ENCODE measurements at regions not wholly inside any gene's neighbourhood (a gene's known extent, or its start where the extent isn't known, plus 50 kb on each side); places are given as distances from the start of the nearest gene placed in this dataset.
"Not testable (repeated sequence)": the region's sequence is repeated elsewhere in the genome, so short reads cannot be mapped to it uniquely, and the experiment has no call there.

GRCh38 chr4:177494791-177495190, 52.6 kb upstream of the AGA start:
- H3K9ac ChIP-seq (ENCODE audit: low read length), result no peak overlapping the region
- H3K36me3 ChIP-seq (ENCODE audit: control insufficient read depth, insufficient read depth, low read length), result no peaks in the 10 kb centered on the region
- H3K27ac ChIP-seq (ENCODE audit: low read depth, low read length), result no peak overlapping the region
- H3K4me1 ChIP-seq (ENCODE audit: control insufficient read depth, insufficient read depth, low read length), result no peaks in the 10 kb centered on the region
- no peaks in the 10 kb centered on the region for H3K27me3 ChIP-seq (ENCODE audit: control insufficient read depth, insufficient read depth, low read length)
- no peak overlapping the region for H3K4me3 ChIP-seq (ENCODE audit: low read length)

GRCh38 chr4:177495626-177496025, 53.4 kb upstream of the AGA start:
- not testable (repeated sequence) for H3K4me1 ChIP-seq (ENCODE audit: control insufficient read depth, insufficient read depth, low read length); H3K27ac ChIP-seq (ENCODE audit: low read depth, low read length)

GRCh38 chr4:177499537-177499936, 57.3 kb upstream of the AGA start:
- Histone ChIP-seq H3K9ac (ENCODE audit: low read length) (no peak overlapping the region), H3K27ac (ENCODE audit: low read depth, low read length) (no peak overlapping the region), H3K4me1 (ENCODE audit: control insufficient read depth, insufficient read depth, low read length) (no peaks in the 10 kb centered on the region), H3K4me3 (ENCODE audit: low read length) (no peak overlapping the region), H3K27me3 (ENCODE audit: control insufficient read depth, insufficient read depth, low read length) (no peaks in the 10 kb centered on the region), H3K36me3 (ENCODE audit: control insufficient read depth, insufficient read depth, low read length) (no peaks in the 10 kb centered on the region)

More at GRCh38 chr4:177495626-177496025, 53.4 kb upstream of the AGA start:
- H3K4me3 ChIP-seq (ENCODE audit: low read length); H3K36me3 ChIP-seq (ENCODE audit: control insufficient read depth, insufficient read depth, low read length); H3K27me3 ChIP-seq (ENCODE audit: control insufficient read depth, insufficient read depth, low read length); H3K9ac ChIP-seq (ENCODE audit: low read length): not testable (repeated sequence)

- Histone ChIP-seq H3K36me3 (ENCODE audit: control insufficient read depth, insufficient read depth, low read length) (no peaks in the 10 kb centered on the region), H3K27ac (ENCODE audit: low read depth, low read length) (no peak overlapping the region), H3K4me1 (ENCODE audit: control insufficient read depth, insufficient read depth, low read length) (no peaks in the 10 kb centered on the region), H3K27me3 (ENCODE audit: control insufficient read depth, insufficient read depth, low read length) (no peaks in the 10 kb centered on the region), H3K9ac (ENCODE audit: low read length) (no peak overlapping the region), H3K4me3 (ENCODE audit: low read length) (no peak overlapping the region)
These were observed 63.0 kb upstream of the AGA start for GRCh38 chr4:177505171-177505615.

GRCh38 chr4:177508662-177509061, 66.4 kb upstream of the AGA start:
- Histone ChIP-seq H3K36me3 (ENCODE audit: control insufficient read depth, insufficient read depth, low read length) (no peaks in the 10 kb centered on the region), H3K27ac (ENCODE audit: low read depth, low read length) (no peak overlapping the region), H3K27me3 (ENCODE audit: control insufficient read depth, insufficient read depth, low read length) (no peaks in the 10 kb centered on the region), H3K4me1 (ENCODE audit: control insufficient read depth, insufficient read depth, low read length) (no peaks in the 10 kb centered on the region), H3K4me3 (ENCODE audit: low read length) (no peak overlapping the region), H3K9ac (ENCODE audit: low read length) (no peak overlapping the region)

- no peaks in the 10 kb centered on the region for H3K36me3 ChIP-seq (ENCODE audit: control insufficient read depth, insufficient read depth, low read length)
- H3K27ac ChIP-seq (ENCODE audit: low read depth, low read length), result no peak overlapping the region
- no peak overlapping the region for H3K9ac ChIP-seq (ENCODE audit: low read length)
- H3K4me3 ChIP-seq (ENCODE audit: low read length), result no peak overlapping the region
- H3K4me1 ChIP-seq (ENCODE audit: control insufficient read depth, insufficient read depth, low read length), result no peaks in the 10 kb centered on the region
- H3K27me3 ChIP-seq (ENCODE audit: control insufficient read depth, insufficient read depth, low read length), result no peaks in the 10 kb centered on the region
These were observed 67.0 kb upstream of the AGA start for GRCh38 chr4:177509226-177509745.

- Histone ChIP-seq H3K27ac (ENCODE audit: low read depth, low read length) (no peak overlapping the region), H3K4me3 (ENCODE audit: low read length) (no peak overlapping the region), H3K4me1 (ENCODE audit: control insufficient read depth, insufficient read depth, low read length) (no peaks in the 10 kb centered on the region), H3K36me3 (ENCODE audit: control insufficient read depth, insufficient read depth, low read length) (no peaks in the 10 kb centered on the region), H3K9ac (ENCODE audit: low read length) (no peak overlapping the region), H3K27me3 (ENCODE audit: control insufficient read depth, insufficient read depth, low read length) (no peaks in the 10 kb centered on the region)
These were observed 69.4 kb upstream of the AGA start for GRCh38 chr4:177511611-177512010.

GRCh38 chr4:177512646-177513045, 70.4 kb upstream of the AGA start:
- no peak overlapping the region for H3K4me3 ChIP-seq (ENCODE audit: low read length)
- H3K9ac ChIP-seq (ENCODE audit: low read length), result no peak overlapping the region
- no peaks in the 10 kb centered on the region for H3K27me3 ChIP-seq (ENCODE audit: control insufficient read depth, insufficient read depth, low read length)
- H3K27ac ChIP-seq (ENCODE audit: low read depth, low read length), result no peak overlapping the region
- no peaks in the 10 kb centered on the region for H3K36me3 ChIP-seq (ENCODE audit: control insufficient read depth, insufficient read depth, low read length)
- H3K4me1 ChIP-seq (ENCODE audit: control insufficient read depth, insufficient read depth, low read length), result no peaks in the 10 kb centered on the region

GRCh38 chr4:177517862-177518261, 75.6 kb upstream of the AGA start:
- no peaks in the 10 kb centered on the region for H3K36me3 ChIP-seq (ENCODE audit: control insufficient read depth, insufficient read depth, low read length)
- H3K4me1 ChIP-seq (ENCODE audit: control insufficient read depth, insufficient read depth, low read length), result no peaks in the 10 kb centered on the region
- no peak overlapping the region for H3K9ac ChIP-seq (ENCODE audit: low read length)
- H3K4me3 ChIP-seq (ENCODE audit: low read length), result no peak overlapping the region
- H3K27ac ChIP-seq (ENCODE audit: low read depth, low read length), result no peak overlapping the region
- no peaks in the 10 kb centered on the region for H3K27me3 ChIP-seq (ENCODE audit: control insufficient read depth, insufficient read depth, low read length)

GRCh38 chr4:177519481-177520260, 77.4 kb upstream of the AGA start:
- H3K27me3 ChIP-seq (ENCODE audit: control insufficient read depth, insufficient read depth, low read length), result no peaks in the 10 kb centered on the region
- no peaks in the 10 kb centered on the region for H3K36me3 ChIP-seq (ENCODE audit: control insufficient read depth, insufficient read depth, low read length)
- H3K4me3 ChIP-seq (ENCODE audit: low read length), result no peak overlapping the region
- no peaks in the 10 kb centered on the region for H3K4me1 ChIP-seq (ENCODE audit: control insufficient read depth, insufficient read depth, low read length)
- no peak overlapping the region for H3K9ac ChIP-seq (ENCODE audit: low read length)
- no peak overlapping the region for H3K27ac ChIP-seq (ENCODE audit: low read depth, low read length)

GRCh38 chr4:177528620-177529019, 86.4 kb upstream of the AGA start:
- H3K27ac ChIP-seq (ENCODE audit: low read depth, low read length), result no peak overlapping the region
- no peaks in the 10 kb centered on the region for H3K36me3 ChIP-seq (ENCODE audit: control insufficient read depth, insufficient read depth, low read length)
- no peak overlapping the region for H3K9ac ChIP-seq (ENCODE audit: low read length)

GRCh38 chr4:177530561-177530960, 88.3 kb upstream of the AGA start:
- H3K9ac ChIP-seq (ENCODE audit: low read length), result no peak overlapping the region
- H3K27ac ChIP-seq (ENCODE audit: low read depth, low read length), result no peak overlapping the region
- H3K4me1 ChIP-seq (ENCODE audit: control insufficient read depth, insufficient read depth, low read length), result no peaks in the 10 kb centered on the region
- H3K4me3 ChIP-seq (ENCODE audit: low read length), result no peak overlapping the region
- no peaks in the 10 kb centered on the region for H3K27me3 ChIP-seq (ENCODE audit: control insufficient read depth, insufficient read depth, low read length)
- no peaks in the 10 kb centered on the region for H3K36me3 ChIP-seq (ENCODE audit: control insufficient read depth, insufficient read depth, low read length)

More at GRCh38 chr4:177528620-177529019, 86.4 kb upstream of the AGA start:
- H3K27me3 ChIP-seq (ENCODE audit: control insufficient read depth, insufficient read depth, low read length), result no peaks in the 10 kb centered on the region
- H3K4me1 ChIP-seq (ENCODE audit: control insufficient read depth, insufficient read depth, low read length), result no peaks in the 10 kb centered on the region
- no peak overlapping the region for H3K4me3 ChIP-seq (ENCODE audit: low read length)

GRCh38 chr4:177532358-177532757, 90.1 kb upstream of the AGA start:
- Histone ChIP-seq H3K9ac (ENCODE audit: low read length) (no peak overlapping the region), H3K4me1 (ENCODE audit: control insufficient read depth, insufficient read depth, low read length) (no peaks in the 10 kb centered on the region), H3K27ac (ENCODE audit: low read depth, low read length) (no peak overlapping the region)

More at GRCh38 chr4:177532358-177532757, 90.1 kb upstream of the AGA start:
- H3K36me3 ChIP-seq (ENCODE audit: control insufficient read depth, insufficient read depth, low read length), result no peaks in the 10 kb centered on the region
- no peaks in the 10 kb centered on the region for H3K27me3 ChIP-seq (ENCODE audit: control insufficient read depth, insufficient read depth, low read length)
- H3K4me3 ChIP-seq (ENCODE audit: low read length), result no peak overlapping the region
